Trophoblast cell (in vitro differentiated cells and primary cell): ENCODE measurements at regions not wholly inside any gene's neighbourhood (a gene's known extent, or its start where the extent isn't known, plus 50 kb on each side); places are given as distances from the start of the nearest gene placed in this dataset.
A peak's percentile ranks its signal among the peaks of the same experiment; 100 is the strongest.

Source experiments
- DNase-seq, 2 donors: peaks; one replicate each; pipeline ENCODE4 v3.0.0-alpha.2; 2016
- H2AFZ ChIP-seq: 2 replicates; pipeline ENCODE4 v1.6.1; 2013; ENCODE audit warnings: low read length, moderate library complexity, mild to moderate bottlenecking; ENCODE audit not compliant: insufficient read depth, poor library complexity
- H2AK5ac ChIP-seq: 2 replicates; pipeline ENCODE4 v1.6.1; 2013; ENCODE audit warnings: mild to moderate bottlenecking, low read length
- H2BK120ac ChIP-seq: 2 replicates; pipeline ENCODE4 v1.6.1; 2013; ENCODE audit warnings: low read length, mild to moderate bottlenecking, moderate library complexity; ENCODE audit not compliant: insufficient read depth, poor library complexity
- H2BK12ac ChIP-seq: 2 replicates; pipeline ENCODE4 v1.6.1; 2013; ENCODE audit warnings: mild to moderate bottlenecking, low read length, moderate library complexity
- H2BK5ac ChIP-seq: 2 replicates; pipeline ENCODE4 v1.6.1; 2013; ENCODE audit warnings: low read length, low read depth, moderate library complexity, mild to moderate bottlenecking; ENCODE audit not compliant: poor library complexity
- H3K14ac ChIP-seq: 2 replicates; pipeline ENCODE4 v1.6.1; 2013; ENCODE audit warnings: mild to moderate bottlenecking, low read length
- H3K18ac ChIP-seq: 2 replicates; pipeline ENCODE4 v1.6.1; 2013; ENCODE audit warnings: mild to moderate bottlenecking, low read length
- H3K23ac ChIP-seq: 2 replicates; pipeline ENCODE4 v1.6.1; 2013; ENCODE audit warnings: low read length
- H3K27ac ChIP-seq: 2 replicates; pipeline ENCODE4 v1.5.1; 2013; ENCODE audit warnings: low read depth, mild to moderate bottlenecking, inconsistent platforms, low read length, moderate library complexity
- H3K27me3 ChIP-seq: 2 replicates; pipeline ENCODE4 v1.6.1; 2013; ENCODE audit warnings: inconsistent platforms, mild to moderate bottlenecking, low read length, moderate library complexity; ENCODE audit not compliant: insufficient read depth
- H3K36me3 ChIP-seq, 2 experiments: 1 replicate in 1 of 2; 2 replicates in 1 of 2; pipeline ENCODE4 v1.6.1; 2013; ENCODE audit warnings: low read length in 2 of 2, mild to moderate bottlenecking in 2 of 2, moderate library complexity in 1 of 2; ENCODE audit not compliant: insufficient read depth in 2 of 2, control insufficient read depth in 1 of 2
- H3K4ac ChIP-seq: 2 replicates; pipeline ENCODE4 v1.6.1; 2013; ENCODE audit warnings: low read depth, mild to moderate bottlenecking, low read length, moderate library complexity
- H3K4me1 ChIP-seq, 2 experiments: 1 replicate in 1 of 2; 2 replicates in 1 of 2; pipeline ENCODE4 v1.6.1; 2013; ENCODE audit warnings: low read length in 2 of 2, mild to moderate bottlenecking in 2 of 2, moderate library complexity in 1 of 2; ENCODE audit not compliant: insufficient read depth in 2 of 2, control insufficient read depth in 1 of 2
- H3K4me2 ChIP-seq: 2 replicates; pipeline ENCODE4 v1.6.1; 2013; ENCODE audit warnings: inconsistent platforms, mild to moderate bottlenecking, low read length, moderate library complexity
- H3K4me3 ChIP-seq: 2 replicates; pipeline ENCODE4 v1.5.1; 2013; ENCODE audit warnings: mild to moderate bottlenecking, low read depth, low read length, inconsistent platforms
- H3K79me1 ChIP-seq: one replicate; pipeline ENCODE4 v1.6.1; 2013; ENCODE audit warnings: low read length
- H3K79me2 ChIP-seq: 2 replicates; pipeline ENCODE4 v1.6.1; 2013; ENCODE audit warnings: low read length, mild to moderate bottlenecking; ENCODE audit not compliant: control insufficient read depth, insufficient read depth, poor library complexity
- H3K9ac ChIP-seq: 2 replicates; pipeline ENCODE4 v1.6.1; 2013; ENCODE audit warnings: mild to moderate bottlenecking, low read length
- H3K9me3 ChIP-seq: 2 replicates; pipeline ENCODE4 v1.6.1; 2013; ENCODE audit warnings: low read depth, mild to moderate bottlenecking, control low read depth, inconsistent platforms, low read length; ENCODE audit not compliant: insufficient read depth
- H4K12ac ChIP-seq: 2 replicates; pipeline ENCODE4 v1.6.1; 2013; ENCODE audit warnings: low read depth, mild to moderate bottlenecking, low read length, moderate library complexity
- H4K8ac ChIP-seq: 2 replicates; pipeline ENCODE4 v1.6.1; 2013; ENCODE audit warnings: low read depth, mild to moderate bottlenecking, low read length, moderate library complexity
- H4K91ac ChIP-seq: one replicate; pipeline ENCODE4 v1.6.1; 2013; ENCODE audit warnings: low read depth, mild to moderate bottlenecking, low read length, moderate library complexity
- WGBS: extraction: QIAGEN DNeasy Blood & Tissue Kit; methylation state at CpG from one replicate; pipeline ENCODE4 v1.1.7; 2013; ENCODE audit warnings: missing lambda C conversion rate; ENCODE audit not compliant: insufficient read length, insufficient coverage; ENCODE audit errors: extremely low coverage; 5-methylcytosine and 5-hydroxymethylcytosine counted together

- Histone ChIP-seq H3K27ac (peak overlapping the region; percentile 71), H3K14ac (peak overlapping the region; percentile 82), H2BK5ac (peak overlapping the region; percentile 32), H4K8ac (peak overlapping the region; percentile 85), H3K4me3 (no peak overlapping the region), H4K12ac (peak overlapping the region; percentile 20), H3K4ac (peak overlapping the region; percentile 24), H3K18ac (peak overlapping the region; percentile 84), H4K91ac (peak overlapping the region; percentile 96), H3K36me3 (no peaks in the 10 kb centered on the region), H3K4me2 (peak overlapping the region; percentile 44), H2BK120ac (peak overlapping the region; percentile 83), H3K9ac (no peak overlapping the region), H3K23ac (no peak overlapping the region), H2AFZ (peak overlapping the region; percentile 12), H3K9me3 (no peaks in the 10 kb centered on the region), H2BK12ac (peak overlapping the region; percentile 82), H3K79me2 (peaks cover 11% of the 10 kb centered on the region), H3K27me3 (no peaks in the 10 kb centered on the region), H2AK5ac (peak overlapping the region; percentile 55), H3K79me1 (peaks cover 39% of the 10 kb centered on the region), H3K4me1 (peaks cover 39 to 55% of the 10 kb centered on the region in 2 experiments)
- DNase-seq = no peak
- WGBS = no CpG with 5 or more reads among the region's 12 CpGs
Measured at GRCh38 chr11:120061036-120061760, 76.7 kb downstream of the TRIM29 start.

GRCh38 chr11:120060512-120060911, 77.4 kb downstream of the TRIM29 start:
- peaks cover 12% of the 10 kb centered on the region for H3K79me2 ChIP-seq
- peak overlapping the region; percentile 64 for H2BK120ac ChIP-seq
- no peak overlapping the region for H3K4me2 ChIP-seq
- WGBS = no CpG with 5 or more reads among the region's 7 CpGs
- no peak overlapping the region for H3K23ac ChIP-seq
- H3K4me3 ChIP-seq = no peak overlapping the region
- H4K91ac ChIP-seq = peak overlapping the region; percentile 29
- peak overlapping the region; percentile 36 for H2AK5ac ChIP-seq
- no peak overlapping the region for H3K18ac ChIP-seq
- no peak for DNase-seq
- no peak overlapping the region for H3K14ac ChIP-seq
- H2BK5ac ChIP-seq = peak overlapping the region; percentile 4
- H3K9me3 ChIP-seq = no peaks in the 10 kb centered on the region
- peak overlapping the region; percentile 71 for H3K27ac ChIP-seq
- H4K8ac ChIP-seq = no peak overlapping the region
- no peak overlapping the region for H3K4ac ChIP-seq
- no peak overlapping the region for H2AFZ ChIP-seq
- no peak overlapping the region for H4K12ac ChIP-seq
- H3K36me3 ChIP-seq = no peaks in the 10 kb centered on the region
- peaks cover 43 to 61% of the 10 kb centered on the region in 2 experiments for H3K4me1 ChIP-seq
- H3K79me1 ChIP-seq = peaks cover 42% of the 10 kb centered on the region
- no peak overlapping the region for H3K9ac ChIP-seq
- peak overlapping the region; percentile 16 for H2BK12ac ChIP-seq
- H3K27me3 ChIP-seq = no peaks in the 10 kb centered on the region

GRCh38 chr11:120058931-120059330, 79.0 kb downstream of the TRIM29 start:
- Histone ChIP-seq H3K14ac (peak overlapping the region; percentile 57), H3K18ac (no peak overlapping the region), H3K4me2 (no peak overlapping the region), H3K9me3 (no peaks in the 10 kb centered on the region), H3K27ac (peak overlapping the region; percentile 83), H4K8ac (peak overlapping the region; percentile 2), H2BK5ac (no peak overlapping the region), H3K4ac (no peak overlapping the region), H4K91ac (peak overlapping the region; percentile 89), H3K4me1 (peaks cover 47 to 64% of the 10 kb centered on the region in 2 experiments), H2BK120ac (peak overlapping the region; percentile 85), H3K36me3 (no peaks in the 10 kb centered on the region), H3K23ac (no peak overlapping the region), H2AK5ac (peak overlapping the region; percentile 26), H2AFZ (no peak overlapping the region), H3K79me2 (peaks cover 14% of the 10 kb centered on the region), H2BK12ac (peak overlapping the region; percentile 70), H3K79me1 (peaks cover 50% of the 10 kb centered on the region), H3K4me3 (no peak overlapping the region), H4K12ac (no peak overlapping the region), H3K9ac (no peak overlapping the region), H3K27me3 (no peaks in the 10 kb centered on the region)
- DNase-seq = no peak
- WGBS = no CpG with 5 or more reads among the region's 4 CpGs

- no peak overlapping the region for H3K23ac ChIP-seq
- peak overlapping the region; percentile 70 for H2BK12ac ChIP-seq
- H3K9me3 ChIP-seq = peaks cover 1% of the 10 kb centered on the region
- peak overlapping the region; percentile 35 for H4K12ac ChIP-seq
- peak overlapping the region; percentile 73 for H3K14ac ChIP-seq
- peak overlapping the region; percentile 77 for H4K8ac ChIP-seq
- H3K27me3 ChIP-seq = no peaks in the 10 kb centered on the region
- H3K9ac ChIP-seq = no peak overlapping the region
- H2BK5ac ChIP-seq = peak overlapping the region; percentile 76
- H3K79me2 ChIP-seq = peaks cover 14% of the 10 kb centered on the region
- H4K91ac ChIP-seq = peak overlapping the region; percentile 89
- peaks cover 45 to 62% of the 10 kb centered on the region in 2 experiments for H3K4me1 ChIP-seq
- peak overlapping the region; percentile 67 for H3K18ac ChIP-seq
- DNase-seq = peak; percentile 48 to 57
- peak overlapping the region; percentile 83 for H3K27ac ChIP-seq
- peak overlapping the region; percentile 13 for H2AFZ ChIP-seq
- peaks cover 0 to under 1% of the 10 kb centered on the region in 2 experiments for H3K36me3 ChIP-seq
- H2BK120ac ChIP-seq = peak overlapping the region; percentile 85
- peak overlapping the region; percentile 61 for H2AK5ac ChIP-seq
- H3K4ac ChIP-seq = peak overlapping the region; percentile 21
- no peak overlapping the region for H3K4me2 ChIP-seq
- peaks cover 50% of the 10 kb centered on the region for H3K79me1 ChIP-seq
- no CpG with 5 or more reads among the region's 18 CpGs for WGBS
- no peak overlapping the region for H3K4me3 ChIP-seq
Measured at GRCh38 chr11:120057595-120058581, 80.0 kb downstream of the TRIM29 start.
